Activated CD4-positive, alpha-beta T cell treated with anti-CD3 and anti-CD28 coated beads for 36 hours (primary cell): ENCODE measurements at regions not wholly inside any gene's neighbourhood (a gene's known extent, or its start where the extent isn't known, plus 50 kb on each side); places are given as distances from the start of the nearest gene placed in this dataset.
"Not testable (repeated sequence)": the region's sequence is repeated elsewhere in the genome, so short reads cannot be mapped to it uniquely, and the experiment has no call there.

ENCODE experiments used
- ATAC-seq: fragments of 200-7000 bp; cut with Tn5 transposase; one replicate; pipeline ENCODE4 v1.10.0; 2021; ENCODE audit warnings: mild to moderate bottlenecking, moderate library complexity
- CTCF ChIA-PET: fragments of 350-600 bp; sonication (Branson Sonifier 250); formaldehyde crosslinking; loops from one replicate; lab custom pipeline; 2021; ENCODE audit warnings: antibody characterized with exemption; lab: Charles Lee
- POLR2A ChIA-PET: fragments of 350-600 bp; sonication (Branson Sonifier 250); formaldehyde crosslinking; loops from one replicate; lab custom pipeline; 2021; ENCODE audit warnings: antibody characterized with exemption, inconsistent platforms; lab: Charles Lee
- DNase-seq: peaks from one replicate; pipeline ENCODE4 v3.0.0-alpha.2; 2020
- H3K27ac Mint-ChIP-seq: one replicate; pipeline ENCODE4 v1.8.0; 2021; ENCODE audit warnings: mixed read lengths
- H3K27me3 Mint-ChIP-seq: one replicate; pipeline ENCODE4 v1.8.0; 2021; ENCODE audit warnings: mixed read lengths
- H3K36me3 Mint-ChIP-seq: one replicate; pipeline ENCODE4 v1.8.0; 2021; ENCODE audit warnings: low read depth, mixed read lengths
- H3K4me1 Mint-ChIP-seq: one replicate; pipeline ENCODE4 v1.8.0; 2021; ENCODE audit warnings: mixed read lengths
- H3K4me3 Mint-ChIP-seq: one replicate; pipeline ENCODE4 v1.8.0; 2021; ENCODE audit warnings: mild to moderate bottlenecking, moderate library complexity, mixed read lengths
- H3K9me3 Mint-ChIP-seq: one replicate; pipeline ENCODE4 v1.8.0; 2021; ENCODE audit warnings: low read depth, mixed read lengths
- intact Hi-C, 2 experiments: fragments of 100-400 bp; cut with DNase I in 1 of 2; cut with micrococcal nuclease in 1 of 2; formaldehyde crosslinking; loops; one replicate each; pipeline versions ENCODE4 v1.14.2 to v1.15.1; 2022 to 2024; cut with DNase I, micrococcal nuclease

DNA sequence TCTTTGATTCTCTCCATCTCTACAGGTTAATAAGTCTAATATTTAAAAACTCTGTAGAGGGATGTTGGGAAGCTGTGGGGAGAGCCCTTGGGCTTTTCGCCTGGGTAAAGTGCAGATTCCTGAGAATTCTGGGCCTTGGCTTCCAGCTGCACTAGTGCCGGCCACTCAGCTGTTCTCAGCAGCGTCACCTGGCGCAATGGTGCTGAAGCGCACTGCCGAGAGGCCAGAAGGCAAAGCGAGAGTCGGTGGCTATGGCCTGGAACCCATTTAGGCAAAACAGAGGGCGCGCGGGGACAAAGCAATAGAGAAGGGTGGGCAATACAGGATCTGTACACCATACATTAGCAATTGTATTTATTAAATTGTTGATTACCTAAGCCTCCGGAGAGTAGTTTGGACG, 168.7 kb downstream of the FAM72C start:
- H3K27me3 Mint-ChIP-seq, CTCF ChIA-PET, intact Hi-C loops, H3K4me3 Mint-ChIP-seq, H3K27ac Mint-ChIP-seq, H3K36me3 Mint-ChIP-seq, DNase-seq, H3K9me3 Mint-ChIP-seq, H3K4me1 Mint-ChIP-seq, POLR2A ChIA-PET: not testable (repeated sequence)
- ATAC-seq: peak; percentile 47

- H3K27me3 Mint-ChIP-seq, H3K36me3 Mint-ChIP-seq, H3K9me3 Mint-ChIP-seq, H3K27ac Mint-ChIP-seq, CTCF ChIA-PET, DNase-seq, H3K4me1 Mint-ChIP-seq, intact Hi-C loops, POLR2A ChIA-PET, H3K4me3 Mint-ChIP-seq: not testable (repeated sequence)
- peak; percentile 73 for ATAC-seq
Measured at GRCh38 chr1:143799568-143800187, 172.1 kb downstream of the FAM72C start.

GRCh38 chr1:143796369-143796768, 175.4 kb downstream of the FAM72C start:
- ATAC-seq, H3K4me1 Mint-ChIP-seq, DNase-seq, H3K36me3 Mint-ChIP-seq, H3K4me3 Mint-ChIP-seq, H3K27me3 Mint-ChIP-seq, POLR2A ChIA-PET, intact Hi-C loops, H3K9me3 Mint-ChIP-seq, H3K27ac Mint-ChIP-seq, CTCF ChIA-PET: not testable (repeated sequence)

DNA sequence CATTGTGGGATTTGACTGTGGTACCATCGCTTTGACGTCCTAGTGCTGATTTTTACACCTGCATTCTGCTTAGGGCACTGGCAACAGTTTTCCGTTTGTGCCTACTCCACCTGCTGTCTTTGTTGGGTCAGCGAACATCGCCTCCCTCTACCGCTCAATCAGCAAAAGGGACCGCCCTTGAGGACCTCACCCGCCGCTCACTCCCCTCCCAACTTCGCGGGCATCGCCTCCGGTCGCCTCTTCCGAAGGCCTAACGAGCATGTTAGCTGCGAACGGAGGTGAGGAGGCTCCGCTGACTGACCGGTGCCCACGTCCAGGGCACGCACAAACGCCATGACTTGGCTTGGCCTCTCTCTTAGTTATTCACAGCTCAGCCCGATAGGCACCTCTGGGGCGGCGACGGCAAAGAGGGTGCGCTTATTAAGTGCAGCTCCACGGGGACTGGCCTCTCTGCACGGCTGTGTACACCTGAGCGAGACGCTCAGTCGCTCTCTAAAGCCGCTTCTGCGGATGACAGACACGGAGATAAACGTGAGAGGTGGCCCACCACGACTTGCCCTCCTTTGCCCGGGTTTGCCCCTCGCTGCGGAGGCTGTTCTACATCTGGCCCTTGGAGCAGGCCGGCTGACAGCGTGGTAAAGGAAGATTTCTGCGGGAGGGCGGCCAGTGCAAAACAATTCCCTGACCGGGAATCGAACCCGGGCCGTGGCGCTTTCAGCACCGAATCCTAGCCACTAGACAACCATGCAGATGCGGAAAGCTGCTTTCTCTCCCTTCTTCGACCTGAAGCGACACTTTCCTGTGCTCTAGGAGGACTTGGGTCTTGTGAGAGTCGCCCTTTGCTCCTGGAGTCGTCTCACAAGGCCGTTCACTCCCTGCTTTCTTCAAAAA, 179.5 kb downstream of the FAM72C start:
- POLR2A ChIA-PET, H3K27ac Mint-ChIP-seq, H3K9me3 Mint-ChIP-seq, H3K4me1 Mint-ChIP-seq, H3K4me3 Mint-ChIP-seq, DNase-seq, H3K27me3 Mint-ChIP-seq, H3K36me3 Mint-ChIP-seq, intact Hi-C loops, CTCF ChIA-PET: not testable (repeated sequence)
- peak; percentile 75 for ATAC-seq

DNA sequence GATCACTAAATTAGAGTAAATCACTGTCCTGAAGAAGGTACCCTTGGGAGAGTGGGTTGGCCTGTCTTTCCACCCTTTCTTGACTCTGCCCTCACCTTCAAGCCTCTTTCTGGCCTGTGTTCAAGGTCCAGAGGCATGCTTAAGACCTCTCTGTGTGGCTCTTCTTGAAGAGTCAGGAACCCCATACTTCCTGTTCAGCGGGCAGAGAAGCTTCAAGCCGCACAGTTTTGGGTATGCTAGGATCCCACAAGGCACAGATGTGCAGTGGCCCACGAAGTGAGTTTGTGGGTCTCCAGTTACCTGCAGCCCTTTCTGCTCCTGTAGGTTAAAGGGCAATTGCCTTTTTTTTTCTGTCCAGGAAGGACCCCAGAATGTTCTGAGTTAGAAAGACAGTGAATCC, 185.4 kb downstream of the FAM72C start:
- H3K4me3 Mint-ChIP-seq, H3K9me3 Mint-ChIP-seq, H3K27ac Mint-ChIP-seq, H3K27me3 Mint-ChIP-seq, POLR2A ChIA-PET, intact Hi-C loops, H3K36me3 Mint-ChIP-seq, ATAC-seq, CTCF ChIA-PET, DNase-seq, H3K4me1 Mint-ChIP-seq: not testable (repeated sequence)

DNA sequence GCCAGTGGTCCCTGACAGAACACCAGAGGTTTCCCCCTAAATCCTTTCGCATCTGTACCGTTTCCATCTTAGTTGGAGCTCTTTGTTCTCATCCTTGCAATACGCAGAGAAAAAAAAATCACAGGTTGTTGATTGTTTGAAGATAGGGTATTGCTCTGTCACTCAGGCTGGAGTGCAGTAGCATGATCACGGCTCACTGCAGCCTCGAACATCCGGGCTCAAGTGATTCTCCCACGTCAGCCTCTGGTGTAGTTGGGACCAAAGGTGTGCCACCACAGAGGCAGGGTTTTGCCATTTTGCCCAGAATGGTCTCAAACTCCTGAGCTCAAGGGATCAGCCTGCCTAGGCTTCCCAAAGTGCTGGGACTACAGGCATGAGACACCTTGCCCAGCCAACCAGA, 185.9 kb downstream of the FAM72C start:
- H3K27me3 Mint-ChIP-seq, POLR2A ChIA-PET, H3K36me3 Mint-ChIP-seq, H3K4me3 Mint-ChIP-seq, H3K27ac Mint-ChIP-seq, H3K4me1 Mint-ChIP-seq, intact Hi-C loops, H3K9me3 Mint-ChIP-seq, DNase-seq, CTCF ChIA-PET: not testable (repeated sequence)
- ATAC-seq: peak; percentile 51

GRCh38 chr1:143784239-143784882, 187.4 kb downstream of the FAM72C start:
- peak; percentile 72 for ATAC-seq
- H3K27me3 Mint-ChIP-seq, POLR2A ChIA-PET, CTCF ChIA-PET, H3K36me3 Mint-ChIP-seq, H3K4me1 Mint-ChIP-seq, H3K27ac Mint-ChIP-seq, intact Hi-C loops, H3K4me3 Mint-ChIP-seq, DNase-seq, H3K9me3 Mint-ChIP-seq: not testable (repeated sequence)

- peak; percentile 81 for ATAC-seq
- H3K4me1 Mint-ChIP-seq, intact Hi-C loops, CTCF ChIA-PET, DNase-seq, H3K9me3 Mint-ChIP-seq, H3K27me3 Mint-ChIP-seq, H3K36me3 Mint-ChIP-seq, H3K4me3 Mint-ChIP-seq, POLR2A ChIA-PET, H3K27ac Mint-ChIP-seq: not testable (repeated sequence)
Measured at GRCh38 chr1:143778178-143778577, 193.6 kb downstream of the FAM72C start.

GRCh38 chr1:143764831-143765230, 207.0 kb downstream of the FAM72C start:
- H3K4me3 Mint-ChIP-seq, DNase-seq, H3K9me3 Mint-ChIP-seq, H3K27me3 Mint-ChIP-seq, ATAC-seq, CTCF ChIA-PET, H3K27ac Mint-ChIP-seq, POLR2A ChIA-PET, H3K36me3 Mint-ChIP-seq, H3K4me1 Mint-ChIP-seq, intact Hi-C loops: not testable (repeated sequence)

DNA sequence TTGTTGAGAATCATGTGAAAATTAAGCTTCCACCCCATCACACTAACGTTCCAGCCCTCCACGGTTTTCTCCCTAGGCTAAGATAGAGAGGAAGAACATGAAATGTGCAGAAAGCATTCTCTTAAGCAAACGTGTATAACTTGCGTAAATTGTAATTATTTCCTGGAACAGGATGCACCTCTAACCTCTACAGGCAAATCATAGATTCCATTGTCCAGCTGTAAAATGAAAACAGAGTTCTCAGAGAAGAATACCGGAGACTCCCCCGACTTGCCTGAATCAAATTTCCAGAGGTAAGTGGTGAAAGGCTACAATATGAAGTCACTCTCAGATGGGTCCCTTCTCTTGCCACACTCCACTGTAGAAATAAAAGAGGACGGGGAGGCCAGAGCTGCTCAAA, 211.4 kb downstream of the FAM72C start:
- H3K27me3 Mint-ChIP-seq, intact Hi-C loops, DNase-seq, CTCF ChIA-PET, H3K4me1 Mint-ChIP-seq, POLR2A ChIA-PET, H3K36me3 Mint-ChIP-seq, ATAC-seq, H3K27ac Mint-ChIP-seq, H3K4me3 Mint-ChIP-seq, H3K9me3 Mint-ChIP-seq: not testable (repeated sequence)

DNA sequence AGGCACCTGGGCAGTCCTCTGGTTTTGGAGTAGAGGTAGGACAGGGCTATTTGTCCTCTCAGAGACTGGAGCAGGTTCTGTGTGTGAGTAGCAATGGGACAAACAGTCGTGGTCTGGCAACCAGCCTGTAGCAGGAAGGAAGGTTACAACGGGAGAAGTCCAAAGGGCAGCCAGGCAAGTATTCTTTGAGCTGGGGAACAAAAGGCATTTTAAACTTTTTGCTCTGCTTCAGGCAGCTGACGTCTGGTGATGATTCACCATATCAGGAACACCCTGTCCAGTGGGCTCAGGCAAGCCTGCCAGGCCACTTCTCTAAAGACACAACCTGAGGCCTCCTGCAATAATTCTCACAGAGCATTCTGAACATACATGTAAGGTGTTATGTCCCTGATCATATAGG, 215.8 kb downstream of the FAM72C start:
- H3K27me3 Mint-ChIP-seq, H3K4me3 Mint-ChIP-seq, H3K36me3 Mint-ChIP-seq, ATAC-seq, H3K27ac Mint-ChIP-seq, intact Hi-C loops, H3K9me3 Mint-ChIP-seq, CTCF ChIA-PET, POLR2A ChIA-PET, DNase-seq, H3K4me1 Mint-ChIP-seq: not testable (repeated sequence)

GRCh38 chr1:143748906-143749305, 222.9 kb downstream of the FAM72C start:
- H3K27ac Mint-ChIP-seq: no peak overlapping the region
- H3K9me3 Mint-ChIP-seq: peaks cover 2% of the 10 kb centered on the region
- H3K4me3 Mint-ChIP-seq: no peak overlapping the region
- H3K36me3 Mint-ChIP-seq: no peaks in the 10 kb centered on the region
- DNase-seq (no peak), ATAC-seq (no peak)
- intact Hi-C loops: no loop called here
- H3K4me1 Mint-ChIP-seq: no peaks in the 10 kb centered on the region
- CTCF ChIA-PET: no interaction called here
- POLR2A ChIA-PET: no interaction called here
- H3K27me3 Mint-ChIP-seq: peaks cover 4% of the 10 kb centered on the region
